DMS 273 (cell line): ENCODE measurements at regions not wholly inside any gene's neighbourhood (a gene's known extent, or its start where the extent isn't known, plus 50 kb on each side); places are given as distances from the start of the nearest gene placed in this dataset.

ENCODE experiments used
- DNase-seq: peaks from one replicate; lab custom pipeline; 2025; ENCODE audit not compliant: unreplicated experiment; lab: John Stamatoyannopoulos, UW

DNA sequence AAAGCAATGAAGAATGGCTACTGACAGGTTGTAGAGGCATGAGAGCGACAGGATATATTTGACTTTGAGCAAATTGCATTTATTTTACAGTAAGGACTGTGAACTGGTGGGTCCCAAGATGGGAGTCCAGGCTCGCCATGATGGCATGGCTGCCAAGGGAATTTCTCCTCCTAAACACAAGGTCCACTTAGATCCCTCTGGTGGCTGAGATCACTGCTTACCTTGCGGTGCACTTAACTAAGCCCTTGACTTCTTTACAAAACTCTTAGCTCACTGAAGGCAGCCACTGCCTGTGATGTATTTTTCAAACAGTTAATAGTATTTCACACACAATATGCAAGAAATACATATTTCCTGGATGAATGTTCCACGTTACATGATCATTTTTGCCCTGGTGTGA is 50.3 kb upstream of the SORBS2 start:
- DNase-seq: no peak

DNA sequence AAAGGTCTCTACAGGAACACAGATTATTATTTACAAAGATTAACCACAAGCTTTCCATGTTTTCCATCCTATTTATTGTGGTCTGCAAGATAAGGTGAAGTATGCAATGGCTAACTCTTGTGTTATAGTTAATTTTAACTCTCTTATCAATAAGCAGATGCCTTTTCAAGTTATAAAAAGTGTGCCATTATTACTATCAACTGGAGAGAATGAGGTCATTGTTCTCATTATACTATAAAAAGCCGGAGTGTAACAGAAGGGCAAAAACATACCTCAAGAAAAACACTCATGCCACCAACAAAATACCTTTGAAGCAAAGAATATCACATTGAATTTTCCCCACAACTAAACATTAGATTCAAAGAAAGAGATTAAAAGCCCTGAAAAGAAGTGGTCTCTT is 52.0 kb upstream of the SORBS2 start:
- DNase-seq: no peak

DNA sequence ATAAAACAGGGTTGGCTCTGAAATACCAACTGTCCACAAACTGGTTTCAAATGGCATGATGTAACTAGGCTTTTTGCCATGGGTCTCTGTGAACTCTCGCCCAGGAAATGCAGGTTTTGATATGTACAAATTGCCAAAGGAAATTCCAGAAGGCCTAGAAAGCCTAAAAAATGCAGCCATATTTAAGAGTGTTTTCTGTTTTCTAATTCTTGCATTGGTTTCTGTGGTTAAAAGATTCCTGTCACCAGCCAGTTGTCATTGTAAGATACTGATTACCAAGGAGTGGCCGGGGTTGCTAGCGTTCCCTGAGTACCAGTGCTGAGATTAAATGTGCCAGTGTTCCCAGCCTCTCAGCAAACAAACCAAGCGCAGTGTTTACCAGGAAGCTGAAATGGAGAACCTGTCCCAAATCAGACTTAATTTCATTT is 53.9 kb upstream of the SORBS2 start:
- DNase-seq: no peak

DNA sequence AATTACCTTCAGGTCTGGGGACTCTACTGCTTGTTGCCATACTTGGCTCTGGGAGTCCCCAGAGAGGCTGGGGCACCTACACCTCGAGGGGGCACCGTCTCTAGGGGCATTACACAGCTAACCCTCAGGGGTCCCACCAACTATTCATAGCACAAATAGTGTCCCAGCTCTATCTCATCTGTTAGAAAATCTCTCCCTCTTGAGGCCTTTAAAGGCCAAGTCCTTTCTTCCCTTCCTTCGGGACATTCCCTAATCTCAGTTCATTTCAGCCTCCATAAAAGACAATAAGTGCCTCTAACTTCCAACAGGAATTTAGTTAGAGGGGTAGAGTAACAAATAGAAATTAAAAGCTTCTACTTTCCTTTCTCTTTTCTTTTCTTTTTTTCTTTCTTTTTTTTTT is 55.8 kb upstream of the SORBS2 start:
- no peak for DNase-seq

DNA sequence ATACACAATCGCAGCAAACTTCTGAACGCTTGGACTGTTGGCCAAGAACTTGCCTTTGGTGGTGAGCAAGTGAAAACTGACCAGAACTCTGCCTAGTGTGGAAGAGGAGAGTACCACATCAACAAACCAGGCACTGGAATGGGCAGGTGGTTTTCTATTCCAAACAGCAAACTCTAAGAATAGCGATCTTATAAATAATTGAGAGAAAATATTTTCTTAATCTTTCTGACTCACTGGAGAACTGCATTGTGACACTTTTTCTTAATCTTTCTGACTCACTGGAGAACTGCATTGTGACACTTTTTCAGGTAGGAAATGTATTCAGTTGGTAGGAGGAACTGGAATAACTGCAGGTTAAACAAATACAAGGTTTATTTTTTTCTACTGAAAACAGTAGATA is 57.0 kb upstream of the SORBS2 start:
- no peak for DNase-seq

DNA sequence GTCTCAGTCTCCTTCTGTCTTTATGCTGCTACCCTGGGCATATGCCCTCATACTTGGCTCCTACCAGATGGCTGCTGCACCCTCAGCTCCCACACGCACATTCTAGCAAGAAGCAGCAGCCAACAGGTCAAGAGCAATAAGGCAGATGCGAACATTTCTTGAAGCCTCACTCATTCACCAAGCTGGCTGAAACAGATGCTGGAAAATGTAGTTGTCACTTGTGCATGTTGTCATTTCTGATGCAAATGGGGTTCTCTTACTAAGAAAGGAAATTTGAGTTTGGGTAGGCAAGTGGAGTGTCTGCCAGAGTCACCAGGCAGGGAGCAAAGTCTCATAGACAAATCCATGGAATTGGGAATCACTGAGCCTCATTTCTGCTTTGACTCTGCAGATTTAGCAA is 57.4 kb upstream of the SORBS2 start:
- DNase-seq: peak; percentile 48

DNA sequence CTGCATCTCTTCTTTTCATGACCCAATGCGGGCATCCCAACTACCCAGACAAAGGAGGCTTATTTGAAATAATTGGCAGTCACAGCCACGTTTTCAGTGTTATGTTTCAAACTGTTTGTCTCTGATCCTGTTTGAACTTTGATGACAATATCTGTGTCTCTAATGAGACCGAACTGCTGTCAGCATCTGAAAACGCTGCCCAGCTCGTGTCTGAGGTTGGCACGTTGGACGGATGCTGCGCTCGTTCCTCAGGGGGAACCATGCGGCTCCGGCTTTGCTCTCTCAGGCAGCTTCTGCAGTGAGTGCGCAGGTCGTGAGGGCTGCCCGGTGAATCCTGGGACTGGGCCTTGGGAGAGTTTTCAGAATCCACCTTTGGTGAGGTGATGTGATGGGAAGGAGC is 58.4 kb upstream of the SORBS2 start:
- no peak for DNase-seq

DNA sequence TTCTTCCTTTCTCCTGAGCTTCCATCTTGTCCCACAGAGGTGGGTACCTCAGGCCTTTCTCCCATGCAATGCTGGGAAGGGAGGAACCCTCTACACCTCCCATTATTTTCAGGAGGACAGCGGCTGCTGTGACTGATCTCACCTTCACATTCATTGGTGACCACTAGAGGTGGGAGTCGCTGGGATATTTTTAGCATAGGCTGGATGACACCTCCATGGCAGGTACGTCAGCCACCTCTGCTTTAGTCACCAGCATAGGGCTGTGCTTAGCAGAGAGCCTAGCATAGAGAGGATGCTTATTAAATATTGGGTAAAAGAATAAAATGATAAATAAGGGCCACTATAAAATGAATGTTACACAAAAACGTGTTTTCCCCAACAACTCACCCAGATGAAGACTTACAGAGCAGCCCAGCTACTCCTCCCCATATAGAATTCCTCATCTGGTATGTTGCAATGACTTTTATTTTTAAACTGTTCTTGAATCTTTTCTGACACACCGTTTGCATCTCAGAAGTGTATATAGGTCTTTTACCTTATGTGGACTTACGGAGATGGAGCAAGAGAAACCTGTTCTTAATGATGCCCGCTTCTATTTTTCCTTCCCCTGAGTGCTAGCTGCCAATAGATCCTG is 60.9 kb upstream of the SORBS2 start:
- no peak for DNase-seq

DNA sequence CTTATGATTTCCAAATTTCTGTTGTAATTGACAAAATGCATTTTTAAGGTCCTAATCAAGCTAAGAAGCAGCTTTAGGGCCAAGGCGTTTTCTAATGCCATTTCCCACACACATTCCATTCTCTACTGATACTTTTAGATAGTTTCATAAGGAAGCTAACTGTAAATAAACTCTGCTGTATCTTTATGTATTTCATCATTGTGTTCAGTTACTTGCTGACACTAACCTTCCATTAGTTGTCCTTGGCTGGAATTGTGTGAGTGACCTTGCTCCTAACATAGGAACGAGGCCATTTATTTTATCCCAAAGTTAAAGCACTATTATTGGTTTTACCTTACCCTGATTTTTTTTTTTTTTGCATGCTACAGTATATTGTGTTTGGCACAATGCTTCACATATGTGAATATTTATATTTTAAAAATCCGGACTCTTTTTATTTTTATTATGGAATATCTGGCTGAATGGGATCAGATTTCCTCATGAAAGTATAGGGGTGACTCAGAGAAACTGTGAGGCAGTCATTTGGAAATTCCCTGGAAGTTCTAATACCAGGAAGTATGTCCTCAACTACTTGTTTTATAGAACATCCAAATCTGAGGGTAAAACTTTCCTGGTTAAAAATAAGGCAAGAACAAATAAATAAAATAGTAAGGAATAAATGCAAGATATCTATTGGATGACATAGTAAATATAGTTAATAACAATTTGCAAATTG is 62.7 kb upstream of the SORBS2 start:
- DNase-seq: no peak

DNA sequence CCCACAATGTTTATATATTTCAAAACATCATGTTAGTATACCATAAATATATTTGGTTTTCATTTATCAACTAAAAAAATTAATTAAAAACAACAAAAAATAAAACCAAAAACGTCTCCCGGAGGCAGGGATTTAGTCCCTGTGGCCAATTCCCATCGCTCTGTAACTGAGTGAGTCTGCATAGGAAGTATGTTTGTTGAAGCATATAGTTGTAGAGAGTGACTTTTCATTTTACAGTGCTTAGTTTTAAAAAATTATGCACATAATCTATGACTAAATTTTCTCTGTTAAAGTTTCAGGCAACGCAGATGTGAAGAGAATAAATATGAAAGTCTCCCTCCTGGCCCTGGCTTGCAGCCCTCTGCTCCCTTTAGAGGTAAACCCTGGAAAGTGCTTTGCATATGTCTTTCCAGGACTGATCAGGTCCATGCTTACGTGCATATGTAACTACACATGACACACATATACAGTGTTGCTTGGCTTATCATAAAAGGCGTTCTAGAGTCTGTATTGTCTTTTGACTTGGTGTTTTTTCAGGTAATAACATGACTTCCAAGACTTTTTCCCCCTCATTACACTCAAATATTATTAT is 63.4 kb upstream of the SORBS2 start:
- DNase-seq: no peak

DNA sequence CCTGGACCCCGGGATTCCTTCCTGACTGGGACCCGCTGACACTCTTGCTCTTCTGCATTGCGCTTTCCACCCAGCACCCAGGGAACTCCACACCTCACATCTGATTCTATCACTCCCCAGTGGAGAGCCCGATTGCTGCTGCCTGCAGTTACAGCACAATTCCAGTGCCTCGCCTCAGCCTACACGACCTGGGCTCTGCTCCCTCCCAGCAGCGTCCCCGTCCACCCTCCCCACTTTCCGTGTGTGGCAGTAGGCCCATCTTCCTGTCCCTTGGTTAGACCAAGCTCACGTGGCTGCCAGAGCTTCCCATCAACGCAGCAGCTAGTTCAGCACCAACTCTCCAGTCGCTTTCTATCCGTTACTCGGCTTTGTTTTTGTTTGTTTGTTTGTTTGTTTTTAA is 66.6 kb upstream of the SORBS2 start:
- DNase-seq: no peak

DNA sequence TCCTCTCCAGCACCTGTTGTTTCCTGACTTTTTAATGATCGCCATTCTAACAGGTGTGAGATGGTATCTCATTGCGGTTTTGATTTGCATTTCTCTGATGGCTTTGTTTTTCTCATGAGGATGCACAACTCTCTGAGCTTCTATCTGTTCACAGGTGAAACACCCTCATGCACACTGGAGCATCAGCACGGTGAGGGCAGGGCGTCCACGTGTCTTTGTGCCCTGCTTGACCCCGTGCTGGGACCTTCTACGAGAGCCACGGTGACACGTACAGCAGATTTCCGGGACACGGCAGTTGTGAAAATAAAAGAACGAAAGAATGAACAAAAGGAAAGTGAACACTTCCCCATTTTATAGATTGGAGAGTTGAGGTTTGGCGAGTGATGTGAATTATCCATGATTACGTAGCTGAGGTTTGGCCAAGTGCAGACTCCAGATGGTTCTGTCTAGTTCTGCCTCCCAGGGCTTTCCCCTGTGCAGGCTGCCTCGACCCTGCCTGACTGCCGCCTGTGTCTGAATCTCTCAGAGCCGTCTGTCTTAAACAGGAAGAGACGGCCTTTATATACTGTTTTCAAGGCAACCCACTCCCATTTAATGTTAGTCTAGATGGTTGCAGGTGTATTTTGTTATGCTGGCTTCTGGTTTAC is 67.8 kb upstream of the SORBS2 start:
- DNase-seq: no peak

DNA sequence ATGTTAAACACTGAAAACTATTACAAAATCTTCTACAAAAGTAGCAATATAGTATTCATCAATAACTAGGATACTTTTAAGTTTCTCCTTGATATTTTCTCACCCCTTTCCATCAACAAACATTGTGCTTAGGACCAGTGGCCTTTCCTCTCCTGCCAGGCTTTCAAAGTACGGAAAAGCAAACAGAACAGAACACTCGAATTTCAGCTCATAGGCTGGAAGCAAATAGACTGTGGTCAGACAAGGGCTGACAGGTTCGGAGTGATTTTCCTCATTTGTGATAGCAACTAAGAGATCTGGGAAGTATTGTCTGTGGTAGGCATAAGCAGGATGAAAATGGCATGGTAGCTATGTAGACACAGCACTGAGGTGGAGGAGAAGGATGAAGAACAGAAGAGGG is 68.6 kb upstream of the SORBS2 start:
- DNase-seq: no peak

DNA sequence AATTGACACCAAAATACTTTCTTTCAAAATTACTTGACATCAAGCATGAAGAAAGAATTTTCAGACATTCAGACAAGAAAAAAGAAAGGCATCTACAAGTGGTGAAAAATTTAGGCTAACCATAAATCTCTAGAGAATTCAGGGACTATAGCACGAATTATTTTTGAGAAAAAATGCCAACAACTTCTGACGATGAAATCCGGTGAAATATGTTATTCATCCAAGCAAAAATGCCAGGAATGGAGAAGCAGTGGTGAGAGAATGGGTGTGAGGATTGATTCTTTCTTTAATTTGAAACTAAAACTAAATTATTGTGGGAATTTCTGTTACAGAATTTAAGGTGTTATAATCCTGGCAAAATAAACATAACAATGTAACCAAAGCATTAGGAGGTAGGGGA is 69.4 kb upstream of the SORBS2 start:
- no peak for DNase-seq

DNA sequence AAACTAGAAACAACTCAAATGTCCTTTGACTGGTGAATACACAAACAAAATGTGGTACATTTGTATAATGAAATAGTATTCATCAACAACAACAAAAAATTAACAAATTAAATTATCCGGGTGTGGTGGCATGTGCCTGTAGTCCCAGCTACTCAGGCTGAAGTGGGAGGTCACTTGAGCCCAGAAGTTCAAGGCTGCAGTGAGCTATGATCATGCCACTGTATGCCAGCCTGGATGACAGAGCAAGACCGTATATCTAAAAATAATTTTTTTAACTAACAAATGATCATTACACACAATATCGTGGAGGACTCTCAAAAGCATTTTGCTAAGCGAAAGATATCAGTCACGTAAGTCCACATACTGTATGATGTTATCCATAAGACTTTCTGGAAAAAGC is 71.6 kb upstream of the SORBS2 start:
- DNase-seq: no peak

DNA sequence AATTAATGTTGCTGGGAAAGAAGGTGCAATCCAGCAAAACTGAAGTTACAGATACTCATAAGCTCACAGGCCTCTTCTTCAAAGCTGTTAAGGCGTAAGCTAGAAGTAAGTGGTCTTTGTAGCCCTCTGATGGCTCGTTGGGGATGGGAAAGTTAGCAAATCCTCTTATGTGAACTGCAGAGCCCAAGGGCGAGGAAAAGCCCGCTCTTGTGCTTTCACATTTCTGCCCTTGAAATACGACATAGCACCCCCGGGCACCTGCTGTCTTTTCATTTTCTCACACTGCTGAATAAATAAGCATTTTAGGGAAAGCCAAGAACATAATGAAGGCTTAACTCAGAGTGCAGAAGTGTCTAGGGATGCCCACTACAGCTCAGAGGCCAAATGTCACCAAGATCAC is 73.1 kb upstream of the SORBS2 start:
- DNase-seq: no peak

DNA sequence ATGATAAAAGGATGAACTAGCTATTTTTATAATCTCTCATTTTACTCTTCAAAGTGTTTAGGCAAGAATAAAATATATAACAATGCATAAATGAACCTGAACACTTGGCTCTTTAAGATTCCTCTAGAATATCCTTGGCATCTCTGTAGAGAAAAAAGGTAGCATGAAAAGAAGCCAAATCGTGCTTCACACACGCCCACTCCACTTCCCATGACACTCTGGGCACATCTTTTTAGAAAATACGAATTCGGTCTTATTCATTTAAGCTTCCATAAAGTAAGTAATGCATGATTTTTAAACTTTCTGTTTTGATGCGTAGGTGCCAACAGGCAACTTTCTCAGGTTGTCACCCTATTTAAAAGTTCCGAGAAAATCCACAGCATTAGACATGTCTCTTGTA is 73.6 kb upstream of the SORBS2 start:
- DNase-seq: no peak

DNA sequence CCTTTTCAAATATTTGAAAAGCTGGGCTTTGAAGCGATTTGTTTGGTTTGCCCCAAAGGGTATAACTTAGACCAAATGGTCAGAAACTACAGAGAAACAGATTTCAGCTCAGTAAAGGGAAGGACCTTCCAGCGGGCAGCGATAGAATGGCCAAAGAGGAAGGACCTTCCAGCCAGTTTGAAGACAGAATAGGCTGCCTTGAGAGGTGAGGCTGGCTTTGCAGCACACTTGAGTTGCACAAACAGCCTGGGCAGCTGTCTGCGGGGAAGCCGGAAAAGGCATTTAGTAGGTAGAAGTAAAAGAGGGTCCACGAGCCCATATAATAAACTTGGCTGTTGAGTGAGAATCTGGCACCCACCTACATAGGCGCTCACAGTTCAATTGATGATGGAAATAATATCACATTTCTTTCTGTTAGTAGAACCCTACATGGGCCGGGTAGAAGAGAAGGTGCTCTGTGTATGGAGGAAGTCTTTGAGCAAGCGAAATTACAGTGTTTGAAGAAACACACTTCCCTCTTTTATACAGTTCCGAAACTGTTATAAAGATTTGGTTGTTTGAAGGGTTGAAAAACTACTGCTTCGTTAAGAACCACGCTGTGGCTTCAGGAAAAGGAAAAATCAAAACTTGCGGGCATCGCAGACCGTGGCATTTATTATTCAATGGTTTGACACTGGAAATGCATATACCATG is 75.0 kb upstream of the SORBS2 start:
- DNase-seq: no peak

DNA sequence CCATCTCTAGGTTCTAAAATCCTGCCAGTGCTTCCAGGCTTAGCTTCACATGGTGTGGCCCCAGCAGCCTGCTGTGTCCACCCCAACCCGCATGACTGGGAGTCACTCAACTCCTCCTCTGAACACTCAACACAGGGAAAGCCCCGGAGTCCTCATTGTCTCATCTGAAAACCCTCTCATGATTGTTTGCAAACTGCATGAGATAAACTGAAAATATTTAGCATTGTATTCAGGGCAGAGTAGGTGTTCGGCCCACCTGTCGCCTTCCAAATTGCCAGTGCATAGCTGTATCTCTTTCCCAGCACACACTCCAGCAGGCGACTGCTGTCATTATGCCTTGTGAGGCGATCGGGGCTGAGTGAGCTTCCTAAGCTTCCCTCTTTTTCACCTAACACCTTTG is 76.7 kb upstream of the SORBS2 start:
- DNase-seq: no peak

DNA sequence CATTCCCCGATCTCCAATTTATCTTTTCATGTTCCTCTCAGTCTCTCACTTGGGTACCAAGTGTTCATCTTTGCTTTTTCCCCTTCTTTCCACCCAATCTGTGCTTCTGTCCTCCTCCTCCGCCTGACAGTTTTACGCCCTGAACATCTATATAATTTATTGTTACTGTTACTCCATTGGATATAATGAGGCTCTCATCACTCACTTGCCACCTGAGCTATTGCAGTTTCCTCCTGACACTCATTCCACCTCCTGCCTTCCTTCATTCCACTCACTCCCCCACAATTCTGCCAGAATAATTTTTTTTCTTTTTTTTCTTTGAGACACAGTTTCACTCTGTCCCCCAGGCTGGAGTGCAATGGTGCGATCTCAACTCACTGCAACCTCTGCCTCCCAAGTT is 77.6 kb upstream of the SORBS2 start:
- DNase-seq: no peak

DNA sequence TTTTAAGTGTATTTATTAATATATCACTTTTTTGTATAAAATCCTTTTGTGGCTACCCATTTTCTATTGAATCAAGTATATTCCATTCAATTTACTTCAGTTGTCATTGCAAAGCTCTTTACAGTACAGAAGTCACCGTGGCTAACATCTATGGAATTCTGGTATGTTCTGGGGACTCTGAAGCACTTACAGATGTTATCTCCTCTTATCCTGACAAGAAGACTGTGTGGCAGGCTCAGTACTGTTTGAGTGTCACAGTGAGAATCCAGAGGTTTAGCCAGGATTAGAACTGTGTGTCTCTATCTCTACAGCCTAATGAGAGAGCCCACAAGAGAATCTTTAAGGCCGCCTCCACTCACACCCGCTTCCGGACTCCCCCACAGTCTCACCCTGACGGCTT is 78.2 kb upstream of the SORBS2 start:
- DNase-seq: no peak

DNA sequence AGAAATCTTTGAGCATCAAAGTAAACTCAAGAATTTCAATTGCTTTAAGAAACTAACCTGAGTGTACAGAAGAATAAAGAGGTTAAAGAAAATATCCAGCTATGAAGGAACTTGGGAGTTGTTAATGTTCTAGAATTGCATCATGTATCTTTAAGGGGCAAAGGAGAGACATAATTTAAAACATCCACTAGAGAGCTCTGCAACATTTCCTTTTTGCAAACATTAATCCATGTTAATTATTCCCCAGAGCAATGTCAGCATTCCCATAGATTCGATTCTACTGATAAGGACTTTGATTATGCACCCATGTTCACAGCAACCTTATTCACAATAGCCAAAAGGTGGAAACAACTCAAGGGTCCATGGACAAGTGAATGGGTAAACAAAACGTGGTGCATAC is 80.2 kb upstream of the SORBS2 start:
- no peak for DNase-seq
